ENCODE measurements at regions not wholly inside any gene's neighbourhood (a gene's known extent, or its start where the extent isn't known, plus 50 kb on each side); places are given as distances from the start of the nearest gene placed in this dataset.

GRCh38 chr18:64410685-64411084, 261.8 kb upstream of the LINC00305 start:
- peak; percentile 9 for DNase-seq (ENCODE audit: low read depth)
- H3K4me3 ChIP-seq (ENCODE audit: low read depth, low read length): no peak overlapping the region
- TF ChIP-seq CTCF (conservative IDR thresholded peaks at IDR 0.05; ENCODE audit: low read depth, low read length): no peak

GRCh38 chr18:64409511-64409910, 260.6 kb upstream of the LINC00305 start:
- no peak overlapping the region for H3K4me3 ChIP-seq (ENCODE audit: low read depth, low read length)
- TF ChIP-seq CTCF (conservative IDR thresholded peaks at IDR 0.05; ENCODE audit: low read depth, low read length): peak; percentile 69
- peak; percentile 71 for DNase-seq (ENCODE audit: low read depth)

- no peak for TF ChIP-seq CTCF (conservative IDR thresholded peaks at IDR 0.05; ENCODE audit: low read depth, low read length)
- H3K4me3 ChIP-seq (ENCODE audit: low read depth, low read length): no peak overlapping the region
- DNase-seq (ENCODE audit: low read depth): no peak
Observed at GRCh38 chr18:64407606-64408005, 258.7 kb upstream of the LINC00305 start.

- no peak for TF ChIP-seq CTCF (conservative IDR thresholded peaks at IDR 0.05; ENCODE audit: low read depth, low read length)
- DNase-seq (ENCODE audit: low read depth): peak; percentile 91
- H3K4me3 ChIP-seq (ENCODE audit: low read depth, low read length): peak overlapping the region; percentile 20
Observed at GRCh38 chr18:64405161-64405560, 256.3 kb upstream of the LINC00305 start.

GRCh38 chr18:64403784-64404503, 255.1 kb upstream of the LINC00305 start:
- peak; percentile 7 for DNase-seq (ENCODE audit: low read depth)
- no peak overlapping the region for H3K4me3 ChIP-seq (ENCODE audit: low read depth, low read length)
- no peak for TF ChIP-seq CTCF (conservative IDR thresholded peaks at IDR 0.05; ENCODE audit: low read depth, low read length)

GRCh38 chr18:64402636-64403035, 253.7 kb upstream of the LINC00305 start:
- DNase-seq (ENCODE audit: low read depth): no peak
- no peak overlapping the region for H3K4me3 ChIP-seq (ENCODE audit: low read depth, low read length)
- TF ChIP-seq CTCF (conservative IDR thresholded peaks at IDR 0.05; ENCODE audit: low read depth, low read length): no peak

All from choroid plexus epithelial cell (primary cell).